ENCODE measurements at regions not wholly inside any gene's neighbourhood (a gene's known extent, or its start where the extent isn't known, plus 50 kb on each side); places are given as distances from the start of the nearest gene placed in this dataset.

GRCh38 chr1:213861841-213862240 lies 125.9 kb upstream of the PROX1 start:
- no peaks in the 10 kb centered on the region for H4K20me1 ChIP-seq (ENCODE audit: insufficient read depth, low read length)
- H3K27me3 ChIP-seq (ENCODE audit: insufficient read depth, low read length) = no peaks in the 10 kb centered on the region
- no peak overlapping the region for H3K4me2 ChIP-seq (ENCODE audit: insufficient read depth, low read length)
- H3K9me3 ChIP-seq (ENCODE audit: low read depth, low read length) = no peaks in the 10 kb centered on the region
- H3K36me3 ChIP-seq (ENCODE audit: insufficient read depth, low read length) = no peaks in the 10 kb centered on the region
- TF ChIP-seq CTCF (IDR thresholded peaks at IDR 0.05; ENCODE audit: extremely low read depth, low read depth, low read length) = no peak
- H3K4me1 ChIP-seq (ENCODE audit: insufficient read depth, low read length) = no peaks in the 10 kb centered on the region
- DNase-seq (ENCODE audit: insufficient read length, low spot score, missing footprints) = no peak
- no peaks in the 10 kb centered on the region for H3K79me2 ChIP-seq (ENCODE audit: insufficient read depth, low read length)
- H3K4me3 ChIP-seq (ENCODE audit: insufficient read depth, low read length) = no peak overlapping the region
- no peak overlapping the region for H2AFZ ChIP-seq (ENCODE audit: low read length)
- no peak overlapping the region for H3K27ac ChIP-seq (ENCODE audit: low read depth, low read length)

GRCh38 chr1:213864091-213864490 lies 123.7 kb upstream of the PROX1 start:
- no peaks in the 10 kb centered on the region for H3K79me2 ChIP-seq (ENCODE audit: insufficient read depth, low read length)
- TF ChIP-seq CTCF (IDR thresholded peaks at IDR 0.05; ENCODE audit: extremely low read depth, low read depth, low read length) = no peak
- no peak overlapping the region for H2AFZ ChIP-seq (ENCODE audit: low read length)
- H3K27ac ChIP-seq (ENCODE audit: low read depth, low read length) = no peak overlapping the region
- no peaks in the 10 kb centered on the region for H4K20me1 ChIP-seq (ENCODE audit: insufficient read depth, low read length)
- no peaks in the 10 kb centered on the region for H3K4me1 ChIP-seq (ENCODE audit: insufficient read depth, low read length)
- H3K9me3 ChIP-seq (ENCODE audit: low read depth, low read length) = no peaks in the 10 kb centered on the region
- H3K4me3 ChIP-seq (ENCODE audit: insufficient read depth, low read length) = no peak overlapping the region
- no peak overlapping the region for H3K4me2 ChIP-seq (ENCODE audit: insufficient read depth, low read length)
- no peaks in the 10 kb centered on the region for H3K36me3 ChIP-seq (ENCODE audit: insufficient read depth, low read length)
- H3K27me3 ChIP-seq (ENCODE audit: insufficient read depth, low read length) = no peaks in the 10 kb centered on the region
- no peak for DNase-seq (ENCODE audit: insufficient read length, low spot score, missing footprints)

- TF ChIP-seq CTCF (IDR thresholded peaks at IDR 0.05; ENCODE audit: extremely low read depth, low read depth, low read length) = no peak
- H3K9me3 ChIP-seq (ENCODE audit: low read depth, low read length) = no peaks in the 10 kb centered on the region
- no peaks in the 10 kb centered on the region for H3K79me2 ChIP-seq (ENCODE audit: insufficient read depth, low read length)
- no peak overlapping the region for H2AFZ ChIP-seq (ENCODE audit: low read length)
- H3K27me3 ChIP-seq (ENCODE audit: insufficient read depth, low read length) = no peaks in the 10 kb centered on the region
- no peaks in the 10 kb centered on the region for H4K20me1 ChIP-seq (ENCODE audit: insufficient read depth, low read length)
- DNase-seq (ENCODE audit: insufficient read length, low spot score, missing footprints) = no peak
- H3K4me1 ChIP-seq (ENCODE audit: insufficient read depth, low read length) = no peaks in the 10 kb centered on the region
- H3K36me3 ChIP-seq (ENCODE audit: insufficient read depth, low read length) = no peaks in the 10 kb centered on the region
- H3K27ac ChIP-seq (ENCODE audit: low read depth, low read length) = no peak overlapping the region
- H3K4me2 ChIP-seq (ENCODE audit: insufficient read depth, low read length) = no peak overlapping the region
- no peak overlapping the region for H3K4me3 ChIP-seq (ENCODE audit: insufficient read depth, low read length)
Measured at GRCh38 chr1:213868482-213868881, 119.3 kb upstream of the PROX1 start.

GRCh38 chr1:213871179-213871578 lies 116.6 kb upstream of the PROX1 start:
- TF ChIP-seq CTCF (IDR thresholded peaks at IDR 0.05; ENCODE audit: extremely low read depth, low read depth, low read length) = no peak
- no peaks in the 10 kb centered on the region for H3K36me3 ChIP-seq (ENCODE audit: insufficient read depth, low read length)
- no peaks in the 10 kb centered on the region for H4K20me1 ChIP-seq (ENCODE audit: insufficient read depth, low read length)
- no peak overlapping the region for H3K4me3 ChIP-seq (ENCODE audit: insufficient read depth, low read length)
- DNase-seq (ENCODE audit: insufficient read length, low spot score, missing footprints) = no peak
- no peak overlapping the region for H3K27ac ChIP-seq (ENCODE audit: low read depth, low read length)
- H3K79me2 ChIP-seq (ENCODE audit: insufficient read depth, low read length) = no peaks in the 10 kb centered on the region
- no peaks in the 10 kb centered on the region for H3K27me3 ChIP-seq (ENCODE audit: insufficient read depth, low read length)
- no peak overlapping the region for H2AFZ ChIP-seq (ENCODE audit: low read length)
- H3K9me3 ChIP-seq (ENCODE audit: low read depth, low read length) = no peaks in the 10 kb centered on the region
- no peaks in the 10 kb centered on the region for H3K4me1 ChIP-seq (ENCODE audit: insufficient read depth, low read length)
- H3K4me2 ChIP-seq (ENCODE audit: insufficient read depth, low read length) = no peak overlapping the region
